ENCODE measurements at regions not wholly inside any gene's neighbourhood (a gene's known extent, or its start where the extent isn't known, plus 50 kb on each side); places are given as distances from the start of the nearest gene placed in this dataset.
"Not testable (repeated sequence)": the region's sequence is repeated elsewhere in the genome, so short reads cannot be mapped to it uniquely, and the experiment has no call there.

DNA sequence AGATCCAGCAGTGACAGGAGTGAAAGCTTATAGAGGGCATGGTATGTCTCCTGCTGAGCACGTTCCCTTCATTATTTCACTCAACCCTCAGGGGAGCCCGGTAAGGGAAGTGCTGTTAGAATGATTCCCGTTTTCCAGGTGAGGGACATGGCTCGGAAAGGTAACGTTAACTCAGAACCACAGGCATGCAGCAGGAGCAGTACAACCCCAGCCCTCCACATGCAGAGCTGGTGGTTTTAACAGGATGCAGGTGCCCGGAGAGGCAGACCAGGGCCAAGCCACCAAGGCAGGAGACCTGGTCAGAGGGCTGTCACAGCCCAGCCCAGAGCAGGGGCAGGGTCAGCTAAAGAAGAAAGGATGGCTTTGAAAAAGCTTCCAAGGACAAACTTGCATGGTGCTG is 268.5 kb downstream of the SH3BP4 start:
- no peak for DNase-seq

GRCh38 chr2:235223011-235223410 is 270.8 kb upstream of the AGAP1 start:
- no peak for DNase-seq

DNA sequence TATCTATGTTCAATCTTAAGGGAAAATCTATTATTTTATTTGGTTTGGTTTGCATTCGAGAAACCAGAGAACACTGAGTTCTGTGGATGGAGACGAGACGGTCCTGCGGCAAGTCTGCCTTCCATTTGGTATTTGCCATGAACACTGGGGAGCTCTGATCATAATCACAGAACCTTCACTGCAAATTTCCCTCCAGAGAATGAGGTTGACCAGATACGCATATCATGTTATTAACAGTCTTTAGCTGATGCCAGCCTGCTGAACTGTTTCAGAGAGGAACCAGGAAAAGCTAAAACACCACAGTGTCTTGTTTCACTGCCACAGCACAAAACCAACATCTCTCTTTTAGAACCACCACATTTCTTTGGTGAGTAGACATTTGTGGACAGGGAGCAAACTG is 269.4 kb upstream of the AGAP1 start:
- no peak for DNase-seq

DNA sequence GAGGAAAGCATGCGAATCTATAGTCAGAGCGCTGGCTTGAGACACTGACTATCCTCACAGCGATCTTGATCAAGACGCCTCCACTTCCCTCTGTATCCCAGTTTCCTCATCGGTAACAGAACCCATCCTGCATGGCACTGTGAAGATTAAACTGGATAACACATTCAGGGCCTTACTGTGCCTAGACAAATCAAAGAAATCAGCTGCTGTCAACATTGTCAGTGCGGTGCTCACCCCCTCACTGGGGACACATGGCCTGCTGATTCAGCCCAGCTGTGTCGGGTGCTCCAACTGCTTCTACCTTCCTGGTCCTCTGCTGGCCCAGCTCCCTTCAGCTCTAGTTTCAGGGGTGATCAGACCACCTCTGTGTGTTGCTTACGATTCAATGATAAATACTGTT is 268.6 kb upstream of the AGAP1 start:
- DNase-seq, result no peak

- no peak for DNase-seq
Observed at GRCh38 chr2:235227590-235227989, 266.3 kb upstream of the AGAP1 start.

DNA sequence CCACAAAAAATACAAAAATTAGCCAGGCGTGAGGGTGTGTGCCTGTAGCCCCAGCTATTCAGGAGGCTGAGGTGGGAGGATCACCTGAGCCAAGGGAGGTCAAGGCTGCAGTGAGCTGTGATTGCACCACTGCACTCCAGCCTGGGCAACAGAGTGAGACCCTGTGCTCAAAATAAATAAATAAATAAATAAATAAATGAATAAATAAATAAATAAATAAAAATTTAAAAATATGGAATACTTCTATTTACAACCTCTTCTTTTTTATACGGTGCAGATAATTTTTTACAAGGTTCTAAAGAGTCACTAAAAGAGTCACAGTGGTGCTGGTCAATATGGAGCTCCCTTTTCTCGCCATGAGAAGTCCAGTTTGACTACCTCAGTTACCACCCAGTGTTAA is 265.4 kb upstream of the AGAP1 start:
- not testable (repeated sequence) for DNase-seq

GRCh38 chr2:235229236-235229635 is 264.6 kb upstream of the AGAP1 start:
- no peak for DNase-seq

- no peak for DNase-seq
Observed at GRCh38 chr2:235230821-235231601, 262.8 kb upstream of the AGAP1 start.

DNA sequence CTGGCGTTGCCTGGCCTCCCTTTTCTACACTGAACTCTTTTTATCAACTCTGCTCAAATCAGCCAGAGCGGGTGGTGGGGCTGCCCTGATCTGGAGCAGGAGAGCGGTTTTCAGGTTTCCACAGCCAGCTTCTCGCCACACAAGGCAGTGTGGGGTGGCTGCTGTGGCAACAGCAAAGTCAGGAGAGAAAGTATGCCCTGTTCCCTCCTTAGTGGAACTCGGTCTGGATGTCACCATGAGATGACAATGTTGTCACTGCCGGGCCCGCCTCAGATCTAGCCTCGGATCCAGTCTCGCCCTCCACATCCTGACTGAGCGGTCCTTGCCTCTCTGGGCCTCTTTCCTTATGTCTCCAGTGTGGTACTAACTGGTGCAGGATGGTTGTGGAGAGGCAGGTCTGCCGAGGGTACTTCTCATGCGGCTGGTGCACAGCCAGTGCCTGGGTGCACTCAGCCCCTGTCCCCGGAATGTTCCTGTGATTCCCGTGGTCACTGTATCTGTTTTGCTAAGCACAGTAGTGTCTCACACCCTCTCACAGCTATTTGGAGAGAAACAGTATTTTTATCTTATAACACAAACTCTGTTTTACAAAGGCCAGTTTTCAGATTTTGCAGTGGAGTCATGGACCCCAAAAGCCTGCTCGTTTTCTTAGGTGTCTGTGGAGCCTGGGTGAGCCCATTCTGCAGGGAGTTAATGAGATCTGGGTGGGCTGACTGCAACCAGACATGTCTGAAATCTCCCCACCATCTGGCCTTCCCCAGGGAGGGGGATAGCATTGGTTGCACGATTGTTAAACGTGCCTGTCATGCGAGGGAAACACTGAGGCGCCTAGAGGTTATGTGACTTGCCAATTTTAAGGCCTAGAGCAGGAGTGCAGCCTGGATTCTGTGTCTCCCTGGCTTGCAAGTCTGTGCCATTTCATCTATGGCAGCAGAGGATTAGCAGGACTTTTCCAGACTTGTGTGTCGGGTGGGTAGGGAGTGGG is 261.1 kb upstream of the AGAP1 start:
- no peak for DNase-seq

DNA sequence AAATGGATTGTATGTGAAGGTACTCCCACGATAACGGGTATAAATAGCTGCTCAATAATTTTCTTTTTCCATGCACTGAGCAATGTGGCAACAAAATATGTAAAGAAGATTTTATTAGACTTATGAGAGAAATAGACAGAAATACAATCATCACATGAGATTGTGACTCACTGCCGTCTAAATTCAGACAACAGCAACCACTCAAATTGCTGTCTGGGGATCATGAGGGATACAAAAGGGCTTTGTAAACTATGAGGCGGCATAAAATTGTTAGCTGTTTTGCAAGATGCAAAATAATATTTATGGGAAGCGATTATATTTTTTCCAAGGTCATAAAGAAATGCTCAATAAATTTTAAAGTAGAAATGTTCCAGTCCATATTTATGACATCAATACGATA is 259.1 kb upstream of the AGAP1 start:
- no peak for DNase-seq

- no peak for DNase-seq
Observed at GRCh38 chr2:235235977-235236767, 257.7 kb upstream of the AGAP1 start.

GRCh38 chr2:235238537-235238936 is 255.3 kb upstream of the AGAP1 start:
- DNase-seq, result no peak

- DNase-seq, result no peak
Observed at GRCh38 chr2:235240574-235240973, 253.3 kb upstream of the AGAP1 start.

DNA sequence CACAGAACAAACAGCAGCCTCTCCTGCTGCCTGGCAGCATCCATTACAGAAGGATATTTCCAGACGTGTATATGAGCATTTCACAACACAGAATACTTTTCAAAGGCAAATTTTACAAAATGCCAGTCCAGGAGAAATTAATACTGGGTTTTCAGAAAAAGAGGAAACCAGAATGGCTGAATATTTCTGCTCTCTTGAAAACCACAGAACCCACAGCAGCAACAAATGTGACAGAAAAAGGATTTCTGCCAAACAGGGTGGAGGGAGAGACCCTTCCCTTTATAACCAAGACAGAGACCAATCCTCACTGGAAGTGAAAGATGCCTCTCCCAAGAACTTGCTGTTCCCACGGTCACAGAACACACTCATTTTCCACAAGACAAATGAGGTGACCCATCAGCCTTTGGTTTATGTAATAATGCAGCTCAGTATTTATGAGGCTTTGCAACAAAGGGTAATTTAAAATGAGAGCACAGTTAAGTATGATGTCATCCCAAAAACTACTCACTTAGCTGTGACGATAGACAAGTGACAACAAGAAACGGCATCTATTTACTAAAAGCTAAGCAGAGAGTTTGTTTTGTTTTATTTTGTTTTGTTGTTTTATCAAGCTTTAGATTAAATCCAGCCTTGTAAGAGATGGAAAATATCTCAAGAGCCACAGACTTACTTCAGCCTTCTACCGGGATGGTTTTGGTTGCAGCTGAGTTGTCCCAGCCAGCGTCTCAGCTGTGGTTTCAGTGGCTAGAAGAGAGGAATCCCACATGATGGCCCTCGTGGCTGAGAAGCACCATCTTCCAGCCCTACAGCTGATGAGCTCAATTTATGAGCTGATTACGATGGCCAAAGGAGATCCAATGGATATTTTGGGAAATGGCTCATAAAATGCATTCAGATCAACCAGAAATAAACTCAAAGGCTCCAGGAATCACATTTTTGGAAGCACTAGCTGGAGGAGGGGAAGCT is 249.3 kb upstream of the AGAP1 start:
- DNase-seq, result no peak

GRCh38 chr2:235247001-235247400 is 246.8 kb upstream of the AGAP1 start:
- no peak for DNase-seq

DNA sequence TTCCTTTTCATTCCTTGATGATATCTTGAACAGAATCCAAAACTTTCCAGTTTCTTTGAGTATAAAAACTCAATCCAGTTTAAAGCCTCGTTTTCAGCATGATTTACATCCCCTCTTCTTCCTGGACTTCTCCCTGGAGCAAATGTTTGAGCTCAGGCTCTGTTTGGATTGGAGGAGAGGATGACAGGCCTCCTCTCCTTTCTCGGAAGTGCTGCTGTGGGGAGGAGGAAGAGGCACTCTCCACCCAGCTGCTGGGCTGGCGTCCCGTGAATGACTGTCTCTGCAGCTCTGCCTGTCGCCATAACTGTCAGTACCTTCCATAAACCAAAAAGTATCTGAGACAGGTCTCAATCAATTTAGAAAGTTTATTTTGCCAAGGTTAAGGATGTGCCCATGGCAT is 238.2 kb upstream of the AGAP1 start:
- no peak for DNase-seq

- no peak for DNase-seq
Observed at GRCh38 chr2:235257590-235257989, 236.3 kb upstream of the AGAP1 start.

DNA sequence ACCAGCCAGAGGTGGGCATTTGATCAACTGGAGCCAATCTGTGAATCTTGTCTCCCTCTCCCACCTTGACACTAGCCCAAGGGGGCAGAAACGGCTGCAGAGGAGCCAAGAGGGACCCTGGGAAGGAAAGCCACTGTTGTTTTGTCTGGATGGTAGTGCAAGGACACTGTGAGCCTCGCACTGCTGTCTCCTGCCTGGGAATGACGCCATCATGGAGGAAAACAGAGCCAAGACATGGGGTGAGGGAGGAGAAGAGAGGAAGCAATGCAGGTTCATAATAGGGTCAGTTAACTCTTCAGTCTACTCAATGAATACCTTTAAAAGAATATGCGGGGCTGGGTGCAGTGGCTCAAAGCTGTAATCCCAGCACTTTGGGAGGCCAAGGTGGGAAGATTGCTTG is 231.1 kb upstream of the AGAP1 start:
- no peak for DNase-seq

- DNase-seq, result no peak
Observed at GRCh38 chr2:235263205-235264120, 230.4 kb upstream of the AGAP1 start.

GRCh38 chr2:235264121-235264493 is 229.7 kb upstream of the AGAP1 start:
- DNase-seq, result no peak

GRCh38 chr2:235264512-235264911 is 229.3 kb upstream of the AGAP1 start:
- DNase-seq, result no peak
